ENCODE measurements at regions not wholly inside any gene's neighbourhood (a gene's known extent, or its start where the extent isn't known, plus 50 kb on each side); places are given as distances from the start of the nearest gene placed in this dataset.

GRCh38 chr16:87201790-87202189, 115.4 kb downstream of the C16orf95 start:
- in situ Hi-C loops (cut with MboI) = no loop called here
- Histone ChIP-seq H2AFZ (ENCODE audit: control insufficient read depth, low read depth, low read length) (no peak overlapping the region), H3K79me2 (ENCODE audit: control insufficient read depth, insufficient read depth, low read length) (no peaks in the 10 kb centered on the region), H3K36me3 (ENCODE audit: control insufficient read depth in 2 of 2, insufficient read depth in 2 of 2, low read length in 1 of 2) (no peaks in the 10 kb centered on the region), H3K27ac (ENCODE audit: control insufficient read depth, insufficient read depth) (no peak overlapping the region), H3K27me3 (replicated peaks in 1 of 2; ENCODE audit: control insufficient read depth in 2 of 2, insufficient read depth in 2 of 2, low read length in 1 of 2) (0 out of 4 replicates have a peak, but pooled peaks cover 0 to 3% of the 10 kb centered on the region in 2 experiments), H3K9me3 (replicated peaks; ENCODE audit: control insufficient read depth, insufficient read depth, low read length) (no peaks in the 10 kb centered on the region), H4K20me1 (ENCODE audit: control insufficient read depth, insufficient read depth) (no peaks in the 10 kb centered on the region), H3K4me1 (ENCODE audit: control insufficient read depth, insufficient read depth, low read length) (no peaks in the 10 kb centered on the region), H3K4me2 (ENCODE audit: control insufficient read depth, insufficient read depth) (no peak overlapping the region), H3K9ac (ENCODE audit: control insufficient read depth, insufficient read depth, low read length) (no peak overlapping the region), H3K4me3 (no peak overlapping the region)
- WGBS (ENCODE audit: insufficient coverage, insufficient replicate concordance, low lambda C conversion rate, missing lambda C conversion rate) = 59% methylated on average over 2 of the region's 2 CpGs
- SMC1A ChIA-PET (ENCODE audit: uncharacterized antibody, unreplicated experiment) = no interaction called here
- TF ChIP-seq HSF1 (IDR thresholded peaks at IDR 0.05; ENCODE audit: low read depth, low read length) (no peak), ZBTB33 (IDR thresholded peaks at IDR 0.05) (no peak), NR2C1 (IDR thresholded peaks at IDR 0.05) (no peak), USF2 (IDR thresholded peaks at IDR 0.05; ENCODE audit: borderline replicate concordance, low read depth, low read length) (no peak)
- CTCF ChIA-PET = interaction anchor here (1.4 to 3.3 kb wide), 3 partner anchors 10 to 637 kb away, joined by 5 to 12 read pairs (median 5); no protein-coding TSS in a partner anchor
- no peak for FAIRE-seq
- BruUV-seq (replicated peaks) = no TSS peak
- DNase-seq (ENCODE audit: low read depth, low spot score) = no peak
- RAD21 ChIA-PET (ENCODE audit: unreplicated experiment) = interaction anchor here (0.8 kb wide), 1 partner anchor 435 kb away, joined by 3 read pairs; no protein-coding TSS in a partner anchor
- ATAC-seq = no peak
- POLR2A ChIA-PET = interaction anchor here (0.7 kb wide), 1 partner anchor 32 kb away, joined by 6 read pairs; no protein-coding TSS in a partner anchor
- intact Hi-C loops (cut with micrococcal nuclease; ENCODE audit: unreplicated experiment) = no loop called here
